D341Med (cell line): ENCODE measurements at regions not wholly inside any gene's neighbourhood (a gene's known extent, or its start where the extent isn't known, plus 50 kb on each side); places are given as distances from the start of the nearest gene placed in this dataset.

Experiments
- DNase-seq: peaks from one replicate; pipeline ENCODE4 v3.0.0; 2012; ENCODE audit warnings: low spot score

- no peak for DNase-seq
These were observed 264.8 kb downstream of the INSC start for GRCh38 chr11:15379483-15379882.

- no peak for DNase-seq
These were observed 276.1 kb downstream of the INSC start for GRCh38 chr11:15390857-15391256.

GRCh38 chr11:15396778-15397177 lies 282.1 kb downstream of the INSC start:
- no peak for DNase-seq

GRCh38 chr11:15406851-15407351 lies 292.2 kb downstream of the INSC start:
- DNase-seq: no peak

GRCh38 chr11:15412054-15412453 lies 297.3 kb downstream of the INSC start:
- DNase-seq: no peak

GRCh38 chr11:15418921-15419320 lies 304.2 kb downstream of the INSC start:
- no peak for DNase-seq

- DNase-seq: no peak
These were observed 305.0 kb downstream of the INSC start for GRCh38 chr11:15419696-15420095.

- no peak for DNase-seq
These were observed 315.7 kb downstream of the INSC start for GRCh38 chr11:15430381-15430780.

GRCh38 chr11:15434529-15434928 lies 319.8 kb downstream of the INSC start:
- no peak for DNase-seq

- no peak for DNase-seq
These were observed 331.6 kb downstream of the INSC start for GRCh38 chr11:15446315-15446714.

GRCh38 chr11:15446929-15447328 lies 332.2 kb downstream of the INSC start:
- no peak for DNase-seq

- DNase-seq: no peak
These were observed 337.0 kb downstream of the INSC start for GRCh38 chr11:15451713-15452112.

GRCh38 chr11:15453211-15453765 lies 338.6 kb downstream of the INSC start:
- no peak for DNase-seq

- DNase-seq: no peak
These were observed 353.7 kb downstream of the INSC start for GRCh38 chr11:15468466-15468865.

- no peak for DNase-seq
These were observed 356.5 kb downstream of the INSC start for GRCh38 chr11:15471048-15471894.

- DNase-seq: no peak
These were observed 357.4 kb downstream of the INSC start for GRCh38 chr11:15471895-15472799.

- DNase-seq: no peak
These were observed 359.5 kb downstream of the INSC start for GRCh38 chr11:15473954-15474837.

GRCh38 chr11:15476371-15476917 lies 361.7 kb downstream of the INSC start:
- no peak for DNase-seq

GRCh38 chr11:15481871-15482270 lies 367.1 kb downstream of the INSC start:
- DNase-seq: no peak

GRCh38 chr11:15483205-15483604 lies 368.5 kb downstream of the INSC start:
- no peak for DNase-seq

GRCh38 chr11:15484398-15484797 lies 369.7 kb downstream of the INSC start:
- DNase-seq: no peak
